ENCODE measurements at regions not wholly inside any gene's neighbourhood (a gene's known extent, or its start where the extent isn't known, plus 50 kb on each side); places are given as distances from the start of the nearest gene placed in this dataset.

DNA sequence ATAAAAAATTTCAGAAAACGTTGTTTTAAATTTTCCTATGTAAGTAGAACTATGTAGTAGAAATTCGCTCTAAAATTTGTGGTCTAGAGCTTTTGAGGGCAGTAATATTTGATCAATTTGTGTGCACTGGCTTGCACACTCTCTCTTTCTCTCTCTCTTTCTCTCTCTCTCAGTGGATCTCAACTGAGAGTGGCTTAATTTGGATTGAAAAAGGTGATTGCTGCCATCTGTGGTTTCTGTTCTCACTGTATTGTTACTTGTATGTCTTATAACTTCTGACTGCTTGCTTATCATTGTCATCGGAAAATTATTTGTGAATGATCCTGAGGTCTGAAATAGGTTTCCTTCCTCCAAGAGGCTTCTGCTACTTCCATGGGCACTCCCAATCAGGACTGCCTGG is 368.2 kb downstream of the KCTD16 start:
- no peak for DNase-seq (ENCODE audit: low spot score)
- TF ChIP-seq, protein P1, sequence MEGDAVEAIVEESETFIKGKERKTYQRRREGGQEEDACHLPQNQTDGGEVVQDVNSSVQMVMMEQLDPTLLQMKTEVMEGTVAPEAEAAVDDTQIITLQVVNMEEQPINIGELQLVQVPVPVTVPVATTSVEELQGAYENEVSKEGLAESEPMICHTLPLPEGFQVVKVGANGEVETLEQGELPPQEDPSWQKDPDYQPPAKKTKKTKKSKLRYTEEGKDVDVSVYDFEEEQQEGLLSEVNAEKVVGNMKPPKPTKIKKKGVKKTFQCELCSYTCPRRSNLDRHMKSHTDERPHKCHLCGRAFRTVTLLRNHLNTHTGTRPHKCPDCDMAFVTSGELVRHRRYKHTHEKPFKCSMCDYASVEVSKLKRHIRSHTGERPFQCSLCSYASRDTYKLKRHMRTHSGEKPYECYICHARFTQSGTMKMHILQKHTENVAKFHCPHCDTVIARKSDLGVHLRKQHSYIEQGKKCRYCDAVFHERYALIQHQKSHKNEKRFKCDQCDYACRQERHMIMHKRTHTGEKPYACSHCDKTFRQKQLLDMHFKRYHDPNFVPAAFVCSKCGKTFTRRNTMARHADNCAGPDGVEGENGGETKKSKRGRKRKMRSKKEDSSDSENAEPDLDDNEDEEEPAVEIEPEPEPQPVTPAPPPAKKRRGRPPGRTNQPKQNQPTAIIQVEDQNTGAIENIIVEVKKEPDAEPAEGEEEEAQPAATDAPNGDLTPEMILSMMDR (IDR thresholded peaks at IDR 0.05; ENCODE audit: borderline replicate concordance, control extremely low read depth, extremely low read depth, insufficient read depth, missing control alignments) = no peak
- in situ Hi-C loops (cut with MboI; ENCODE audit: low sequenced_read_pairs, unreplicated experiment) = no loop called here

Measured in GM13976 (cell line).